ENCODE measurements at regions not wholly inside any gene's neighbourhood (a gene's known extent, or its start where the extent isn't known, plus 50 kb on each side); places are given as distances from the start of the nearest gene placed in this dataset.
A peak's percentile ranks its signal among the peaks of the same experiment; 100 is the strongest.

DNA sequence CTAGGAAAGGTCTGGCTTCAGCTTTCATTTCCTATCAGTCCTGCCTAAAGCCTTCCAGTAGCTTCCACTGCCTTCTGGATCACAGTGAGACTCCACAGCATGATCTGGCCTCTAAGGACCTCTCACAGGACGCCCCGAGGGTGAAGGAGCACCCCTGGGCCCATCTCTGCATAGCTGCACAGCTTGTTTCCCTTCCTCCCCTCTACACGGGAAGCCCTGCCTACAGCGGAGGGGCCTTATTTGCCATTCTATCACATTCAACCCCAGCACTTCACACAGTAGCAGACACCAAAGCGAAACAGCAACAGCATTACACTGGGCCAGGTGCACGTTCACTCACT is 162.3 kb upstream of the GRK3 start:
- H3K4me1 ChIP-seq = peaks cover 26 to 66% (median 52%) of the 10 kb centered on the region in 9 donors
- peak overlapping the region in 9 of 10 donors; percentile 84 to 97 (median 93) for H3K27ac ChIP-seq
- no peaks in the 10 kb centered on the region for H3K36me3 ChIP-seq
- peak overlapping the region in 3 of 10 donors; percentile 73 to 76 (median 75) for H3K4me3 ChIP-seq
- H3K9me3 ChIP-seq = no peaks in the 10 kb centered on the region
- H3K27me3 ChIP-seq = no peaks in the 10 kb centered on the region
- no peak for ATAC-seq
- DNase-seq = no peak
- TF ChIP-seq, protein P1, sequence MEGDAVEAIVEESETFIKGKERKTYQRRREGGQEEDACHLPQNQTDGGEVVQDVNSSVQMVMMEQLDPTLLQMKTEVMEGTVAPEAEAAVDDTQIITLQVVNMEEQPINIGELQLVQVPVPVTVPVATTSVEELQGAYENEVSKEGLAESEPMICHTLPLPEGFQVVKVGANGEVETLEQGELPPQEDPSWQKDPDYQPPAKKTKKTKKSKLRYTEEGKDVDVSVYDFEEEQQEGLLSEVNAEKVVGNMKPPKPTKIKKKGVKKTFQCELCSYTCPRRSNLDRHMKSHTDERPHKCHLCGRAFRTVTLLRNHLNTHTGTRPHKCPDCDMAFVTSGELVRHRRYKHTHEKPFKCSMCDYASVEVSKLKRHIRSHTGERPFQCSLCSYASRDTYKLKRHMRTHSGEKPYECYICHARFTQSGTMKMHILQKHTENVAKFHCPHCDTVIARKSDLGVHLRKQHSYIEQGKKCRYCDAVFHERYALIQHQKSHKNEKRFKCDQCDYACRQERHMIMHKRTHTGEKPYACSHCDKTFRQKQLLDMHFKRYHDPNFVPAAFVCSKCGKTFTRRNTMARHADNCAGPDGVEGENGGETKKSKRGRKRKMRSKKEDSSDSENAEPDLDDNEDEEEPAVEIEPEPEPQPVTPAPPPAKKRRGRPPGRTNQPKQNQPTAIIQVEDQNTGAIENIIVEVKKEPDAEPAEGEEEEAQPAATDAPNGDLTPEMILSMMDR (IDR thresholded peaks at IDR 0.05) = no peak
- WGBS, 2 donors = 78 to 88% methylated on average over 6 of the region's 6 CpGs
- intact Hi-C loops (cut with DNase I) = loop anchor here in 7 of 10 donors (5.0 kb wide), 3 partner anchors 35 to 45 kb away; no protein-coding TSS in a partner anchor

GRCh38 chr22:25402501-25403283 is 161.8 kb upstream of the GRK3 start:
- peak; percentile 5 to 79 (median 46) for ATAC-seq
- intact Hi-C loops (cut with DNase I) = loop anchor here in 7 of 10 donors (5.0 kb wide), 3 partner anchors 35 to 45 kb away; no protein-coding TSS in a partner anchor
- 25 to 28% methylated on average over 14 of the region's 14 CpGs for WGBS, 2 donors

GRCh38 chr22:25403284-25403810 is 161.1 kb upstream of the GRK3 start:
- peak overlapping the region; percentile 81 to 97 (median 92) for H3K27ac ChIP-seq
- WGBS, 2 donors = 22 to 38% methylated on average over 8 of the region's 8 CpGs
- H3K4me3 ChIP-seq = peak overlapping the region in 9 of 10 donors; percentile 67 to 97 (median 75)
- ATAC-seq (peak in 5 of 8 donors; percentile 10 to 43 (median 39)), DNase-seq (no peak)
- peaks cover 26 to 60% (median 52%) of the 10 kb centered on the region in 9 donors for H3K4me1 ChIP-seq
- no peaks in the 10 kb centered on the region for H3K9me3 ChIP-seq
- TF ChIP-seq, protein P1 (IDR thresholded peaks at IDR 0.05) = no peak
- no peaks in the 10 kb centered on the region for H3K36me3 ChIP-seq
- no peaks in the 10 kb centered on the region for H3K27me3 ChIP-seq
- intact Hi-C loops (cut with DNase I) = loop anchor here in 7 of 10 donors (5.0 kb wide), 3 partner anchors 36 to 44 kb away; no protein-coding TSS in a partner anchor

More at GRCh38 chr22:25402501-25403283, 161.8 kb upstream of the GRK3 start:
- H3K36me3 ChIP-seq = no peaks in the 10 kb centered on the region
- H3K27me3 ChIP-seq = no peaks in the 10 kb centered on the region
- H3K9me3 ChIP-seq = no peaks in the 10 kb centered on the region
- DNase-seq = peak in 1 of 2 donors; percentile 73
- TF ChIP-seq, protein P1 (IDR thresholded peaks at IDR 0.05) = no peak
- peaks cover 26 to 62% (median 52%) of the 10 kb centered on the region in 9 donors for H3K4me1 ChIP-seq
- peak overlapping the region; percentile 81 to 97 (median 92) for H3K27ac ChIP-seq
- peak overlapping the region in 8 of 10 donors; percentile 67 to 97 (median 74) for H3K4me3 ChIP-seq

DNA sequence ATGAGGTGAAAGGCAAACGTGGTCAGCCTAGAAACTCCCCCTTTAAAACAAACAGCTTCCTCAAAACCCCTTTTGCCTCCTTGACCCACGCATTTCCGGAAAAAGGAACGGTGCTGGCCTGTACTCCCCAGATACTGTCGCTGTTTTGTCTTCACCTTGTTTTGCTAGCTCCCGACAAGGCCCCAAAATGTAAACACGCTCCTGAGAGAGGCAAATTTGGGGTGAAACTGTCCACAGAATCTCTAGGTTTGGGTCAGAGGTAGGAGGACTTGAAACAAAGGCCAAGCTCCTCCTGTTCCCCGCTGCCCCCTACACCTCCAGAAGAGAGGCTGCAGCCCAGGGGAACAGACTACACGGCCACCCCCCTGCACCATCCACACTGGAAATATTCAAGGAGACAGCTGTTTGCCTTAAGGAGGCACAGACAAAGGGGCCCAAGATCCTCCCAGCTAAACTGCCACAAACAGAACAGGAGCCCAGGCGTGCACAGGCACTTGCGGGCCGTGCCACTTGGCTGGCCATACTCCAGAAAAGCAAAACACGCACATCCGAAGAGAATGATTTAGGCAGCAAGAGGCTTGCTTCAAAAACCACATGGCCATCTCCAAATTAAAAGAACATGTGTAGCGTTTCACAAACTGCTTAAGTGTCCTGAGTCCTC is 160.5 kb upstream of the GRK3 start:
- peak overlapping the region; percentile 49 to 97 (median 74) for H3K4me3 ChIP-seq
- peak overlapping the region; percentile 81 to 97 (median 92) for H3K27ac ChIP-seq
- H3K4me1 ChIP-seq = peaks cover 26 to 60% (median 52%) of the 10 kb centered on the region in 9 donors
- intact Hi-C loops (cut with DNase I) = loop anchor here in 7 of 10 donors (5.0 kb wide), 3 partner anchors 37 to 43 kb away; no protein-coding TSS in a partner anchor
- H3K9me3 ChIP-seq = no peaks in the 10 kb centered on the region
- ATAC-seq (peak in 6 of 8 donors; percentile 1 to 28 (median 6)), DNase-seq (no peak)
- H3K27me3 ChIP-seq = no peaks in the 10 kb centered on the region
- TF ChIP-seq, protein P1 (IDR thresholded peaks at IDR 0.05) = no peak
- 12 to 21% methylated on average over 15 of the region's 15 CpGs for WGBS, 2 donors
- H3K36me3 ChIP-seq = no peaks in the 10 kb centered on the region

All from heart right ventricle (tissue), 16 donors.